ENCODE measurements at regions not wholly inside any gene's neighbourhood (a gene's known extent, or its start where the extent isn't known, plus 50 kb on each side); places are given as distances from the start of the nearest gene placed in this dataset.

DNA sequence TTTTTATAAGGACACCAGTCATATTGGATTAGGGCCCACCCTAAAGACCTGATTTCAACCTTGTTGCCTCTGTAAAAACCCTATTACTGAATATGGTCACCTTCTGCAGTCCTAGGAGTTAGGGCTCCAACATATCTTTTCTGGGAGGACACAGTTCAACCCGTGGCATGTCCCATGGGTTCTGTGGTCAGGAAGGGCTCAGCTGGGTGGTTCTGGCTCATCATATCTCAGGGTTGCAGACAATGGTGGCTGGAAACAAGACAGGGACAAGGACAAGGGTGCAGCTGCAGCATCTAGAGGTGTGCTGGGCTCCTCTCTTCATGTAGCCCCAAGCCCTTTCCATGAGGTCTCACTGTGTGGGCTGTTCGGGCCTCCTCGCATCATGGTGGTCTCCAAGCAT is 63.1 kb upstream of the FOXF1 start:
- DNase-seq (ENCODE audit: low read depth in 2 of 2, low spot score in 1 of 2), result no peak

DNA sequence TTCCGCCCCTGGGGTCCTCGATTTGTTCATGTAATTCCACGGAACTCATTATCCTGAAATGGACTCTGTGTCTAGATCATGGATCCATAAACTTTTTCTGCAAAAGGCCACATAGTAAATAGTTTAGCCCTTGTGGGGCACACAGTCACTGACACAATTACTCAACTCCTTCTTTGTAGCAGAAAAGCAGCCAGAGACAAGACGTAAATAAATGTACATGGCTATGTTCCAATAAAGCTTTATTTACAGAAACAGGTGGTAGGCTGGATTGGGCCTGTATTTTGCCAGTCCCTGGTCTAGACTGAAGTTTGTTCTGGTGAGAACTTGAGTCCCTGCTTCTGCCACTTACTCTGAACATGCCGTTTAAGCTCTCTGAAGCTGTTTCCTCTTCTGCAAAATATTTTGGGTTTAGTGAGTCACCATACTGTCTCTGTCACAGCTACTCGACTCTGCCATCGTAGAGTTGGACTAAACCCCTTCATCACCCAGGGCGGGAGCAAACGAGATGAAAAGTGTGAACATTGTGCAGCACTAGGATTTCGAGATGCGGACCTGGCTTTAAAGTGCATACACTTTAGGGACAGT is 61.9 kb upstream of the FOXF1 start:
- no peak for DNase-seq (ENCODE audit: low read depth in 2 of 2, low spot score in 1 of 2)

GRCh38 chr16:86449446-86450095 is 60.8 kb upstream of the FOXF1 start:
- no peak for DNase-seq (ENCODE audit: low read depth in 2 of 2, low spot score in 1 of 2)

- DNase-seq (ENCODE audit: low read depth in 2 of 2, low spot score in 1 of 2), result no peak
These were observed 59.6 kb upstream of the FOXF1 start for GRCh38 chr16:86450691-86451090.

- no peak for DNase-seq (ENCODE audit: low read depth in 2 of 2, low spot score in 1 of 2)
These were observed 57.9 kb upstream of the FOXF1 start for GRCh38 chr16:86452451-86452850.

DNA sequence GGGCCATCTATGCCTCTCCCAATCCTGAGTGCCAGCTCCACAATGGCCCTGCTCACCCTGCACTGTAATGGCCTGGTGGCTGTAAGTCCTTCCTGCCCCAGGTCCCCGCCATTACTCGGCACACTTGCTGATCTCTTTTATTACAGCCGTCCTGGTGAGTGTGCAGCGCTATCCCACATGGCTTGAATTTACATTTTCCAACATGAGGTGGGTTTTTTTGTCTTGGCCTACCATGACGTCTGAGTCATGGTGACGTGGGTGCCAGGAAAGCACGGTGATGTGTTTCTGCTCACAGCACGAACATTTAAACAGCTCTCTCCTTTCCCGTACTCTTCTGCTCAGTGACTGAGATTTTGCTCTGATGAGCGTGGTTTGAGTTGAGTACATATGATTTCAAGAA is 55.2 kb upstream of the FOXF1 start:
- DNase-seq (ENCODE audit: low read depth in 2 of 2, low spot score in 1 of 2), result no peak

DNA sequence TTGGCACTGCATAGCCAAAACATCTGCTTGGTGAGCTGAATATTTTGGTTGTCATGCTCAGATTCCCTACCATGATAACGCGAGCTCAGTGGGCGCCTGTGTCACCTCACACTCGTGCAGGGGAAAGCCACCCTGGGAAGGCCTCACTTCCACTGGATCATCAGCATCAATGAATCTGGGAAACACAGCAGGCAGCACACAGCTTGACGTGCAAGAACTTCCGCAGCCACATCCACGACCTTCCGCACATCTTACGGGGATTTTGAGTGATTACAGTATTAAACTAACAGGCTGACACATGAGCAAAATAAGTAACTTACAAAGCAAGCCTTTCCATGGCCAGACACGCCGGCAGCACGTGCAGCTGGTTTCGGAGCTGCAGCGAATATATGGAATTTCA is 54.7 kb upstream of the FOXF1 start:
- DNase-seq (ENCODE audit: low read depth in 2 of 2, low spot score in 1 of 2), result no peak

DNA sequence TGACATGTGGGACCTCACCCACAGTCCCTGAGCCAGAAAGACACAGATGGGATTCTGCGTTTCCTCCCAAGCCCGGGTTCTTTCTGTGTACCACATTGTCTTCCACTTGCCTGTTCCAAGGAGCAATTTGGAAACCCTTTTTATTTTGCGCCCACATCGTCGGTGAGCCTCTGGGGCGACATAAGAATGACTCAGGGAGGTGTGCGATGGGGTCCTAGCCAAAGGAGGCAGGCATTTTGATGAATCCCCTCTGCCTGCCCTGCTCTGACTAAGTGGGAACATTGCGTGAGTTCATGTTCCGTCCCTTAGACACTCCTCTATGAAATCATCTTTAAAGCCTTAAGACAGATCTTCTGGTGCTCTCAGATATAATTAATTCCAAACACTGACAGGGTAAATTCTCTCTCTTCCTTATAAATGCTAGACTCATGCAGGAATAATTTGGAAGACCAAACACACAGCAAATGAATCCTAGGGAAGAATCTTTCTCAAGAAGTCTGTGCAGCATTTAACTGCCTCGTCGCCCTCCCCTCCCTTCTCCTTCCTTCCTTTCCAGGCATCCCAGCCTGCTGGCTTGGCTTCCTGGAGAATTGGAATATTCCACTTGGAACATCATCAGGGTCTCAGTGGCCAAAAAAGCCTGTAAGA is 52.7 kb upstream of the FOXF1 start:
- DNase-seq (ENCODE audit: low read depth in 2 of 2, low spot score in 1 of 2), result no peak

- DNase-seq (ENCODE audit: low read depth in 2 of 2, low spot score in 1 of 2), result no peak
These were observed 52.1 kb upstream of the FOXF1 start for GRCh38 chr16:86458149-86458777.

DNA sequence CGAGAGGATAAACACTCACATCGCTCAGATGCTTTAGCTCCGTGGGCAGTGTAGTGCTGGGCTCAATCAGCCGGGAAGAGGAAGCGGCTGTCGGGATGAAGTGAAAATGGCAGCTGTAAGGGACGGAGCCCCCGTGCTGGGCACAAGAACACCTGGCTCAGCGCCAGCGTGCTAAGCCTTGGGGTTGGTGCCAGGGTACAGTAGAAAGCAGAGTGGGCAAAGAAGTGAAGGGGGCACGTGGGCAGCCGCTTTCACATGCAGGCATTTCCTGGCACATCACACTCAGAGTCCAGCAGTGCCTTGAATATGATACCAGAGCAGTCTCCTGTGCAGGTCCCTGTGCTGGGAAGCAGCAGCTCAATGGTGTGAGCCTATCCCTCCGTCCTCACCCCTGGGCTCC is 51.1 kb upstream of the FOXF1 start:
- no peak for DNase-seq (ENCODE audit: low read depth in 2 of 2, low spot score in 1 of 2)

Data from stimulated activated CD8-positive, alpha-beta memory T cell treated with anti-CD3 and anti-CD28 coated beads, Interleukin-4, amount 100 ng/mL, for 4 hours (primary cell).